Neural progenitor cell (in vitro differentiated cells): ENCODE measurements at regions not wholly inside any gene's neighbourhood (a gene's known extent, or its start where the extent isn't known, plus 50 kb on each side); places are given as distances from the start of the nearest gene placed in this dataset.

Experiments
- DNase-seq: peaks from one replicate; pipeline ENCODE4 v3.0.0-alpha.2; 2016; ENCODE audit warnings: low spot score
- H2AFZ ChIP-seq: fragments of 200-600 bp; sonication (generic); replicated peaks from 2 replicates; pipeline ENCODE4 v1.6.1; 2016; ENCODE audit warnings: antibody characterized with exemption
- H3F3A ChIP-seq: fragments of 200-600 bp; sonication (generic); 2 replicates; pipeline ENCODE4 v1.6.1; 2016; ENCODE audit warnings: antibody characterized with exemption, low read depth
- H3K27ac ChIP-seq: fragments of 200-600 bp; sonication (generic); 2 replicates; pipeline ENCODE4 v1.5.1; 2016; ENCODE audit warnings: mild to moderate bottlenecking
- H3K27me3 ChIP-seq: fragments of 200-600 bp; sonication (generic); 2 replicates; pipeline ENCODE4 v1.6.1; 2016; ENCODE audit warnings: mild to moderate bottlenecking, moderate library complexity
- H3K36me3 ChIP-seq: fragments of 200-600 bp; sonication (generic); 2 replicates; pipeline ENCODE4 v1.5.1; 2016
- H3K4me1 ChIP-seq: fragments of 200-600 bp; sonication (generic); 2 replicates; pipeline ENCODE4 v1.6.1; 2016; ENCODE audit warnings: mixed run types
- H3K4me2 ChIP-seq: fragments of 200-600 bp; sonication (generic); 2 replicates; pipeline ENCODE4 v1.6.1; 2016
- H3K4me3 ChIP-seq: fragments of 200-600 bp; sonication (generic); 2 replicates; pipeline ENCODE4 v1.5.1; 2016
- H3K79me2 ChIP-seq: fragments of 200-600 bp; sonication (generic); 2 replicates; pipeline ENCODE4 v1.6.1; 2016; ENCODE audit warnings: low read depth
- H3K9ac ChIP-seq: fragments of 200-600 bp; sonication (generic); 2 replicates; pipeline ENCODE4 v1.6.1; 2016
- H3K9me3 ChIP-seq: fragments of 200-600 bp; sonication (generic); 2 replicates; pipeline ENCODE4 v1.5.1; 2016; ENCODE audit warnings: low read depth
- H4K20me1 ChIP-seq: fragments of 200-600 bp; sonication (generic); 2 replicates; pipeline ENCODE4 v1.6.1; 2016; ENCODE audit warnings: low read depth
- H3K27ac Mint-ChIP-seq: 3 replicates; pipeline ENCODE4 v1.8.0; 2021; ENCODE audit warnings: mixed read lengths
- H3K27me3 Mint-ChIP-seq: 2 replicates; pipeline ENCODE4 v1.8.0; 2022; ENCODE audit warnings: low read depth, mild to moderate bottlenecking, inconsistent platforms, moderate library complexity, mixed read lengths; ENCODE audit not compliant: insufficient read depth
- H3K36me3 Mint-ChIP-seq: 3 replicates; pipeline ENCODE4 v1.8.0; 2021; ENCODE audit warnings: mixed read lengths
- H3K4me1 Mint-ChIP-seq: 3 replicates; pipeline ENCODE4 v1.8.0; 2021; ENCODE audit warnings: mixed read lengths
- H3K4me3 Mint-ChIP-seq: 3 replicates; pipeline ENCODE4 v1.8.0; 2021; ENCODE audit warnings: mild to moderate bottlenecking, moderate library complexity, mixed read lengths
- H3K9me3 Mint-ChIP-seq: 3 replicates; pipeline ENCODE4 v1.8.0; 2020; ENCODE audit warnings: mixed read lengths
- CTCF ChIP-seq: fragments of 200-600 bp; sonication (generic); IDR thresholded peaks from 2 replicates; pipeline ENCODE4 v1.5.1; 2017; ENCODE audit warnings: antibody characterized with exemption, mild to moderate bottlenecking
- EZH2 ChIP-seq: fragments of 200-600 bp; sonication (generic); IDR thresholded peaks from 2 replicates; pipeline ENCODE4 v1.6.1; 2017; ENCODE audit warnings: antibody characterized with exemption, mild to moderate bottlenecking, moderate library complexity
- EZH2phosphoT487 ChIP-seq: fragments of 200-600 bp; sonication (generic); IDR thresholded peaks from 2 replicates; pipeline ENCODE4 v1.6.1; 2017; ENCODE audit warnings: antibody characterized with exemption

DNA sequence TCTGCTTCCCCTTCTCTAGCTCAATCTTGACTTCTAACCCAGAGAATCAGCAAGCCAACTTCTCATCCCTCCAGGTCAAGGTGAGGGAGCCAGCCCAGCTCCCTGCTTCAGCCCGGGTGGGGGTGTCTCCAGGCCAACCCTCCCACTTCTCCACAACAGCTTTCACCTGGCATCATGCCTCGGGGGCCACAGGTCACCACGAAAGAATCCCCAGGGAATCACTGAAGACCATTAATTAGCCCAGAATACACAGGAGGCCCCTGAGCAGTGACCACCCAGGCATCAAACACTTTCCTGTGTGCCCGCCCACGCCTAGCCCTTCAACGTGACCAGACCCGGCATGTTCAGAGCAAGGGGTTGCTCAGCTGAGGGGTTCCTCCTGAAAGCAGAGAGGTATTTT is 646.7 kb downstream of the BCOR start:
- TF ChIP-seq CTCF (no peak), EZH2phosphoT487 (no peak), EZH2 (no peak)
- H3K36me3 ChIP-seq, result no peaks in the 10 kb centered on the region
- H3K27me3 Mint-ChIP-seq, result no peaks in the 10 kb centered on the region

GRCh38 chrX:39452401-39452800 is 645.4 kb downstream of the BCOR start:
- no peak for DNase-seq
- no peak overlapping the region for H3K9ac ChIP-seq
- H3K4me3 ChIP-seq, result no peak overlapping the region
- Mint-ChIP-seq H3K36me3 (no peaks in the 10 kb centered on the region), H3K9me3 (peaks cover 12% of the 10 kb centered on the region), H3K4me3 (no peak overlapping the region), H3K27ac (no peak overlapping the region), H3K4me1 (peaks cover 10% of the 10 kb centered on the region), H3K27me3 (peaks cover 2% of the 10 kb centered on the region)
- H3F3A ChIP-seq, result no peaks in the 10 kb centered on the region
- no peak overlapping the region for H2AFZ ChIP-seq
- no peaks in the 10 kb centered on the region for H3K79me2 ChIP-seq
- H3K9me3 ChIP-seq, result peaks cover 9% of the 10 kb centered on the region
- no peaks in the 10 kb centered on the region for H4K20me1 ChIP-seq
- TF ChIP-seq EZH2 (no peak), EZH2phosphoT487 (no peak), CTCF (no peak)
- no peaks in the 10 kb centered on the region for H3K36me3 ChIP-seq
- no peaks in the 10 kb centered on the region for H3K4me1 ChIP-seq
- H3K27ac ChIP-seq, result no peak overlapping the region
- H3K27me3 ChIP-seq, result no peaks in the 10 kb centered on the region
- H3K4me2 ChIP-seq, result no peak overlapping the region

More for the DNA sequence above, 646.7 kb downstream of the BCOR start:
- H3K4me3 ChIP-seq, result no peak overlapping the region
- H3K9ac ChIP-seq, result no peak overlapping the region
- no peaks in the 10 kb centered on the region for H3K9me3 ChIP-seq
- H3K4me1 ChIP-seq, result no peaks in the 10 kb centered on the region
- no peaks in the 10 kb centered on the region for H3K27me3 ChIP-seq
- Mint-ChIP-seq H3K36me3 (no peaks in the 10 kb centered on the region), H3K4me1 (peaks cover 10% of the 10 kb centered on the region), H3K4me3 (no peak overlapping the region), H3K27ac (no peak overlapping the region), H3K9me3 (peaks cover 9% of the 10 kb centered on the region)
- H2AFZ ChIP-seq, result no peak overlapping the region
- no peaks in the 10 kb centered on the region for H4K20me1 ChIP-seq
- H3K79me2 ChIP-seq, result no peaks in the 10 kb centered on the region
- H3K4me2 ChIP-seq, result no peak overlapping the region
- H3F3A ChIP-seq, result no peaks in the 10 kb centered on the region
- no peak overlapping the region for H3K27ac ChIP-seq
- no peak for DNase-seq

DNA sequence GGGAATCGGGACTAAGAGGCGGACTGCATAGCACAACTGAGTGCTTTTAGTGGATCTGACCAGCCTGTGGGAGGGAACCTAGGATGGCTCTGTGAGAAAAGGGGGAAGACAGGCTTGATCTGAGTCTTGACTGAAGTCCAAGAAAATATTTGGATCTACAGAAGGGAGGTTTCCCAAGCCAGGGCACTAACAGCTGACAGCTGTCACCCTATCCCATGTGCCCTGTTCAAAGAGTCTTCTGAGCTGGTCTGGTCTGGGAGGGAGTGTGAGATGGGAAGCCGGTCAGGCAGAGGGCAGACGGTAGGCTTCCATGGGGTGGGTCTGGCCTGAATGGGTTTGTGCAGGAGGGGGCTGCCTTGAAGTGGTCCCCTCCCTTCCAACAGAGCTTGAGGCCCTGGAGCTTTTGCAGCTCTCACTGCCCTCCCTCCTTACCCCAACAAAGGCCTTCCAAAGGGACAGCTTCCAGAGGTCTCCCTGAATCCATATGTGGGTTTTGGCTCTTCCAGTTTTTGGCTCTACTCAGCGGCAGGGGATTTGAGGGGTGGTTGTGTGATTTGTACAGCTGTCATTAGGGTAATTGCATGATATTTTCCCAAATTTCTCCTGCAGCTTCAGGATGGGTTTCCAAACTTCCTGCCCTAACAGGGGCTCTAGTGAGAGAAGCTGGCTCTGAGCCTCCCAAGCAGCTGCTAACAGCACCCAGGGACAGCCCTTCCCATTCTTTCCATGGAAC is 643.7 kb downstream of the BCOR start:
- H3K4me1 ChIP-seq, result no peaks in the 10 kb centered on the region
- no peak for TF ChIP-seq CTCF
- TF ChIP-seq EZH2, result no peak
- no peak for TF ChIP-seq EZH2phosphoT487
- Mint-ChIP-seq H3K27me3 (peaks cover 2% of the 10 kb centered on the region), H3K36me3 (no peaks in the 10 kb centered on the region), H3K4me1 (peaks cover 10% of the 10 kb centered on the region), H3K9me3 (peaks cover 16% of the 10 kb centered on the region), H3K27ac (no peak overlapping the region), H3K4me3 (no peak overlapping the region)
- H3K9me3 ChIP-seq, result peaks cover 9% of the 10 kb centered on the region
- H3K27me3 ChIP-seq, result no peaks in the 10 kb centered on the region
- H2AFZ ChIP-seq, result no peak overlapping the region
- no peaks in the 10 kb centered on the region for H4K20me1 ChIP-seq
- H3K9ac ChIP-seq, result no peak overlapping the region
- no peaks in the 10 kb centered on the region for H3F3A ChIP-seq
- no peak overlapping the region for H3K27ac ChIP-seq
- no peaks in the 10 kb centered on the region for H3K79me2 ChIP-seq
- DNase-seq, result no peak
- no peak overlapping the region for H3K4me3 ChIP-seq
- H3K4me2 ChIP-seq, result no peak overlapping the region
- H3K36me3 ChIP-seq, result no peaks in the 10 kb centered on the region
